HUES48 (cell line): ENCODE measurements at regions not wholly inside any gene's neighbourhood (a gene's known extent, or its start where the extent isn't known, plus 50 kb on each side); places are given as distances from the start of the nearest gene placed in this dataset.
A peak's percentile ranks its signal among the peaks of the same experiment; 100 is the strongest.

Experiments
- H3K27ac ChIP-seq: one replicate; pipeline ENCODE4 v1.7.0; 2013; ENCODE audit warnings: low read depth, low read length, inconsistent platforms
- H3K27me3 ChIP-seq: 2 replicates; pipeline ENCODE4 v1.6.1; 2013; ENCODE audit warnings: mild to moderate bottlenecking, low read length; ENCODE audit not compliant: control insufficient read depth, insufficient read depth
- H3K36me3 ChIP-seq: 2 replicates; pipeline ENCODE4 v1.6.1; 2013; ENCODE audit warnings: low read length; ENCODE audit not compliant: control insufficient read depth, insufficient read depth
- H3K4me1 ChIP-seq: 2 replicates; pipeline ENCODE4 v1.6.1; 2013; ENCODE audit warnings: mild to moderate bottlenecking, low read length; ENCODE audit not compliant: control insufficient read depth, insufficient read depth
- H3K4me3 ChIP-seq: 2 replicates; pipeline ENCODE4 v1.5.1; 2013; ENCODE audit warnings: mild to moderate bottlenecking, low read depth, low read length
- H3K9ac ChIP-seq: 2 replicates; pipeline ENCODE4 v1.6.1; 2013; ENCODE audit warnings: mild to moderate bottlenecking, low read depth, low read length, moderate library complexity
- H3K9me3 ChIP-seq: 2 replicates; pipeline ENCODE4 v1.6.1; 2013; ENCODE audit warnings: low read length; ENCODE audit not compliant: control insufficient read depth, insufficient read depth

- no peak overlapping the region for H3K4me3 ChIP-seq
- H3K27ac ChIP-seq, result peak overlapping the region; percentile 23
- H3K9ac ChIP-seq, result no peak overlapping the region
- H3K27me3 ChIP-seq, result no peaks in the 10 kb centered on the region
- H3K36me3 ChIP-seq, result no peaks in the 10 kb centered on the region
- peaks cover 22% of the 10 kb centered on the region for H3K4me1 ChIP-seq
- no peaks in the 10 kb centered on the region for H3K9me3 ChIP-seq
These were observed 985.8 kb downstream of the TBC1D22A start for GRCh38 chr22:47748271-47748670.

- no peak overlapping the region for H3K9ac ChIP-seq
- H3K9me3 ChIP-seq, result no peaks in the 10 kb centered on the region
These were observed 977.8 kb downstream of the TBC1D22A start for GRCh38 chr22:47740109-47740805.

GRCh38 chr22:47739291-47740015 lies 977.0 kb downstream of the TBC1D22A start:
- no peaks in the 10 kb centered on the region for H3K27me3 ChIP-seq
- H3K9ac ChIP-seq, result no peak overlapping the region
- H3K27ac ChIP-seq, result no peak overlapping the region
- no peaks in the 10 kb centered on the region for H3K9me3 ChIP-seq
- no peaks in the 10 kb centered on the region for H3K36me3 ChIP-seq
- no peak overlapping the region for H3K4me3 ChIP-seq
- H3K4me1 ChIP-seq, result peaks cover 11% of the 10 kb centered on the region

More at GRCh38 chr22:47740109-47740805, 977.8 kb downstream of the TBC1D22A start:
- H3K36me3 ChIP-seq, result no peaks in the 10 kb centered on the region
- H3K27ac ChIP-seq, result no peak overlapping the region
- peaks cover 11% of the 10 kb centered on the region for H3K4me1 ChIP-seq
- H3K4me3 ChIP-seq, result no peak overlapping the region
- no peaks in the 10 kb centered on the region for H3K27me3 ChIP-seq

GRCh38 chr22:47738472-47739013 lies 976.1 kb downstream of the TBC1D22A start:
- no peak overlapping the region for H3K27ac ChIP-seq
- no peaks in the 10 kb centered on the region for H3K36me3 ChIP-seq
- H3K4me1 ChIP-seq, result peaks cover 11% of the 10 kb centered on the region
- H3K4me3 ChIP-seq, result no peak overlapping the region
- no peaks in the 10 kb centered on the region for H3K9me3 ChIP-seq
- H3K9ac ChIP-seq, result no peak overlapping the region
- no peaks in the 10 kb centered on the region for H3K27me3 ChIP-seq

- no peak overlapping the region for H3K4me3 ChIP-seq
- H3K4me1 ChIP-seq, result peaks cover 11% of the 10 kb centered on the region
- no peak overlapping the region for H3K27ac ChIP-seq
- H3K9ac ChIP-seq, result no peak overlapping the region
- peaks cover 4% of the 10 kb centered on the region; the same call in 1 of the 2 replicates for H3K9me3 ChIP-seq
- no peaks in the 10 kb centered on the region for H3K27me3 ChIP-seq
- no peaks in the 10 kb centered on the region for H3K36me3 ChIP-seq
These were observed 974.0 kb downstream of the TBC1D22A start for GRCh38 chr22:47736186-47737034.

GRCh38 chr22:47734511-47734910 lies 972.1 kb downstream of the TBC1D22A start:
- H3K27ac ChIP-seq, result no peak overlapping the region
- no peaks in the 10 kb centered on the region for H3K36me3 ChIP-seq
- no peaks in the 10 kb centered on the region for H3K27me3 ChIP-seq
- H3K9me3 ChIP-seq, result peaks cover 11% of the 10 kb centered on the region
- H3K9ac ChIP-seq, result no peak overlapping the region
- H3K4me3 ChIP-seq, result no peak overlapping the region
- H3K4me1 ChIP-seq, result peaks cover 11% of the 10 kb centered on the region

GRCh38 chr22:47727641-47728040 lies 965.2 kb downstream of the TBC1D22A start:
- peak overlapping the region; percentile 75 for H3K27ac ChIP-seq
- no peaks in the 10 kb centered on the region for H3K36me3 ChIP-seq
- no peaks in the 10 kb centered on the region for H3K27me3 ChIP-seq
- peaks cover 11% of the 10 kb centered on the region for H3K9me3 ChIP-seq
- H3K4me1 ChIP-seq, result peaks cover 33% of the 10 kb centered on the region
- no peak overlapping the region for H3K9ac ChIP-seq
- no peak overlapping the region for H3K4me3 ChIP-seq

GRCh38 chr22:47724751-47725150 lies 962.3 kb downstream of the TBC1D22A start:
- peak overlapping the region; percentile 56 for H3K27ac ChIP-seq
- H3K9me3 ChIP-seq, result no peaks in the 10 kb centered on the region
- peaks cover 33% of the 10 kb centered on the region for H3K4me1 ChIP-seq
- H3K4me3 ChIP-seq, result no peak overlapping the region
- H3K9ac ChIP-seq, result no peak overlapping the region
- no peaks in the 10 kb centered on the region for H3K27me3 ChIP-seq
- no peaks in the 10 kb centered on the region for H3K36me3 ChIP-seq

GRCh38 chr22:47724030-47724429 lies 961.6 kb downstream of the TBC1D22A start:
- Histone ChIP-seq H3K9me3 (no peaks in the 10 kb centered on the region), H3K4me1 (peaks cover 30% of the 10 kb centered on the region), H3K36me3 (no peaks in the 10 kb centered on the region), H3K27ac (peak overlapping the region; percentile 56), H3K9ac (no peak overlapping the region), H3K27me3 (no peaks in the 10 kb centered on the region), H3K4me3 (no peak overlapping the region)

- no peak overlapping the region for H3K9ac ChIP-seq
- no peaks in the 10 kb centered on the region; the same call in 1 of the 2 replicates for H3K9me3 ChIP-seq
- H3K27ac ChIP-seq, result no peak overlapping the region
- H3K36me3 ChIP-seq, result no peaks in the 10 kb centered on the region
- no peak overlapping the region for H3K4me3 ChIP-seq
- no peaks in the 10 kb centered on the region for H3K27me3 ChIP-seq
- H3K4me1 ChIP-seq, result no peaks in the 10 kb centered on the region
These were observed 955.9 kb downstream of the TBC1D22A start for GRCh38 chr22:47718337-47718736.
